PC-3 (cell line): ENCODE measurements at regions not wholly inside any gene's neighbourhood (a gene's known extent, or its start where the extent isn't known, plus 50 kb on each side); places are given as distances from the start of the nearest gene placed in this dataset.

Source experiments
- ATAC-seq: fragments of 200-7000 bp; cut with Tn5 transposase; 2 replicates; pipeline ENCODE4 v1.9.1; 2020; ENCODE audit warnings: mild to moderate bottlenecking, moderate library complexity
- BruUV-seq: library from RNA; stranded (reverse); fragments of 400-500 nt; replicated peaks from 2 replicates; lab custom pipeline; 2021; lab: Mats Ljungman, UMichigan
- CTCF ChIA-PET: fragments of 300-600 bp; sonication (Branson Sonifier 250); formaldehyde crosslinking; loops from one replicate; lab custom pipeline; 2022; ENCODE audit warnings: antibody characterized with exemption; lab: Charles Lee
- POLR2A ChIA-PET: fragments of 300-600 bp; sonication (Branson Sonifier 250); formaldehyde crosslinking; loops from one replicate; lab custom pipeline; 2022; ENCODE audit warnings: antibody characterized with exemption; ENCODE audit not compliant: unreplicated experiment; lab: Charles Lee
- DNase-seq: peaks from one replicate; pipeline ENCODE4 v3.0.0-alpha.2; 2015
- H2AFZ ChIP-seq: fragments of 300-600 bp; sonication (generic); 2 replicates; pipeline ENCODE4 v1.6.0; 2016; ENCODE audit warnings: antibody characterized with exemption, low read length
- H3F3A ChIP-seq: fragments of 300-600 bp; sonication (generic); one replicate; pipeline ENCODE4 v1.6.0; 2017; ENCODE audit warnings: antibody characterized with exemption, low read length, control low read depth, mild to moderate bottlenecking; ENCODE audit not compliant: unreplicated experiment
- H3K27ac ChIP-seq: fragments of 300-600 bp; sonication (generic); 2 replicates; pipeline ENCODE4 v1.5.1; 2016; ENCODE audit warnings: mild to moderate bottlenecking, low read length
- H3K27me3 ChIP-seq: fragments of 300-600 bp; sonication (generic); 2 replicates; pipeline ENCODE4 v1.6.1; 2016; ENCODE audit warnings: low read length, mixed read lengths
- H3K36me3 ChIP-seq: fragments of 300-600 bp; sonication (generic); 2 replicates; pipeline ENCODE4 v1.6.1; 2016; ENCODE audit warnings: low read depth, mixed run types, low read length, mixed read lengths
- H3K4me1 ChIP-seq: fragments of 300-600 bp; sonication (generic); 2 replicates; pipeline ENCODE4 v1.5.1; 2016; ENCODE audit warnings: low read length; ENCODE audit not compliant: insufficient read depth
- H3K4me2 ChIP-seq: fragments of 300-600 bp; sonication (generic); 2 replicates; pipeline ENCODE4 v1.6.0; 2016; ENCODE audit warnings: low read length
- H3K4me3 ChIP-seq: fragments of 300-600 bp; sonication (generic); 2 replicates; pipeline ENCODE4 v1.5.1; 2016; ENCODE audit warnings: mild to moderate bottlenecking, low read length, mixed read lengths
- H3K79me2 ChIP-seq: fragments of 300-600 bp; sonication (generic); 2 replicates; pipeline ENCODE4 v1.6.1; 2017; ENCODE audit warnings: low read length, mixed read lengths
- H3K9ac ChIP-seq: fragments of 300-600 bp; sonication (generic); 2 replicates; pipeline ENCODE4 v1.6.0; 2016; ENCODE audit warnings: mild to moderate bottlenecking, low read length
- H3K9me2 ChIP-seq: fragments of 300-600 bp; sonication (generic); replicated peaks from 2 replicates; pipeline ENCODE4 v1.6.1; 2016; ENCODE audit warnings: mixed run types, low read length, mixed read lengths
- H3K9me3 ChIP-seq: fragments of 300-600 bp; sonication (generic); 2 replicates; pipeline ENCODE4 v1.6.1; 2016; ENCODE audit warnings: low read length, mixed read lengths
- H4K20me1 ChIP-seq: fragments of 300-600 bp; sonication (generic); 2 replicates; pipeline ENCODE4 v1.6.1; 2016; ENCODE audit warnings: low read length, mixed read lengths
- EZH2 ChIP-seq: fragments of 300-600 bp; sonication (generic); IDR thresholded peaks from one replicate; pipeline ENCODE4 v1.6.1; 2017; ENCODE audit warnings: antibody characterized with exemption, mild to moderate bottlenecking, low read length; ENCODE audit not compliant: unreplicated experiment
- EZH2phosphoT487 ChIP-seq: fragments of 300-600 bp; sonication (generic); IDR thresholded peaks from 2 replicates; pipeline ENCODE4 v1.6.1; 2018; ENCODE audit warnings: mild to moderate bottlenecking, antibody characterized with exemption, low read length, borderline replicate concordance
- intact Hi-C: fragments of 100-400 bp; cut with micrococcal nuclease; formaldehyde crosslinking; loops from 2 replicates; pipeline ENCODE4 v1.9.0; 2023
- TF ChIP-seq, protein P1 (sequence below): fragments of 300-600 bp; sonication (generic); conservative IDR thresholded peaks from 2 replicates; pipeline ENCODE4 v1.5.1; 2017; ENCODE audit warnings: antibody characterized with exemption, low read depth, mild to moderate bottlenecking, low read length

DNA sequence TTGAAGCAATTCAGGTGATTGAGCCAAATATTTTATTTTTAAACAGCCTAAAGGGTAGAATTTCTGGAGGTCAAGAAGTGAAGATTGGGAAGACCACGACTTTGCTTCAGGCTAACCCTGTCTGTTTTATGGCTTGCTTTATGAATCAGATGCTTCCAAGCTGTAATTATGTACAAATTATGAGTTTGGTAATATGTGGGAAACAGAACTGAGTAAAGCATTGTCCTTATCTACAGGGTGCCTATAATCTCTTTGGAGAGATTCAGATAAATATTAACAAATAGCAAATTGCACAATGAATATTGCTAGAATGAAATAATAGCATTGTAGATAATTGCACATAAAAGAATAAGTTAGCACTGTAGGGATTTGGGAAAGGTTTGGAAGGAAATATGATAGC is 539.4 kb upstream of the CDH2 start:
- TF ChIP-seq EZH2phosphoT487, result no peak
- TF ChIP-seq, protein P1, sequence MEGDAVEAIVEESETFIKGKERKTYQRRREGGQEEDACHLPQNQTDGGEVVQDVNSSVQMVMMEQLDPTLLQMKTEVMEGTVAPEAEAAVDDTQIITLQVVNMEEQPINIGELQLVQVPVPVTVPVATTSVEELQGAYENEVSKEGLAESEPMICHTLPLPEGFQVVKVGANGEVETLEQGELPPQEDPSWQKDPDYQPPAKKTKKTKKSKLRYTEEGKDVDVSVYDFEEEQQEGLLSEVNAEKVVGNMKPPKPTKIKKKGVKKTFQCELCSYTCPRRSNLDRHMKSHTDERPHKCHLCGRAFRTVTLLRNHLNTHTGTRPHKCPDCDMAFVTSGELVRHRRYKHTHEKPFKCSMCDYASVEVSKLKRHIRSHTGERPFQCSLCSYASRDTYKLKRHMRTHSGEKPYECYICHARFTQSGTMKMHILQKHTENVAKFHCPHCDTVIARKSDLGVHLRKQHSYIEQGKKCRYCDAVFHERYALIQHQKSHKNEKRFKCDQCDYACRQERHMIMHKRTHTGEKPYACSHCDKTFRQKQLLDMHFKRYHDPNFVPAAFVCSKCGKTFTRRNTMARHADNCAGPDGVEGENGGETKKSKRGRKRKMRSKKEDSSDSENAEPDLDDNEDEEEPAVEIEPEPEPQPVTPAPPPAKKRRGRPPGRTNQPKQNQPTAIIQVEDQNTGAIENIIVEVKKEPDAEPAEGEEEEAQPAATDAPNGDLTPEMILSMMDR, result no peak
- TF ChIP-seq EZH2, result no peak
- Histone ChIP-seq H3K9me2 (no peaks in the 10 kb centered on the region), H3K9ac (no peak overlapping the region), H3K4me3 (no peak overlapping the region), H3F3A (no peaks in the 10 kb centered on the region), H3K4me2 (no peak overlapping the region), H3K27me3 (no peaks in the 10 kb centered on the region), H4K20me1 (no peaks in the 10 kb centered on the region), H3K79me2 (no peaks in the 10 kb centered on the region), H3K36me3 (no peaks in the 10 kb centered on the region), H3K9me3 (no peaks in the 10 kb centered on the region), H3K27ac (no peak overlapping the region), H3K4me1 (no peaks in the 10 kb centered on the region), H2AFZ (no peak overlapping the region)
- DNase-seq (peak; percentile 24), ATAC-seq (peak; percentile 51; the same call in 1 of the 2 replicates)
- BruUV-seq, result no TSS peak
- ChIA-PET CTCF (interaction anchor here (0.7 kb wide), 1 partner anchor 10 kb away, joined by 4 read pairs; no protein-coding TSS in a partner anchor), POLR2A (no interaction called here)
- intact Hi-C loops, result no loop called here

- no peaks in the 10 kb centered on the region for H3K4me1 ChIP-seq
- intact Hi-C loops, result no loop called here
- no peaks in the 10 kb centered on the region for H3K27me3 ChIP-seq
- ChIA-PET POLR2A (no interaction called here), CTCF (no interaction called here)
- no peaks in the 10 kb centered on the region for H4K20me1 ChIP-seq
- no peaks in the 10 kb centered on the region for H3K36me3 ChIP-seq
- H3K9ac ChIP-seq, result no peak overlapping the region
- ATAC-seq (no peak), DNase-seq (no peak)
- no TSS peak for BruUV-seq
- H2AFZ ChIP-seq, result no peak overlapping the region
- no peaks in the 10 kb centered on the region for H3K9me3 ChIP-seq
- H3K27ac ChIP-seq, result no peak overlapping the region
- TF ChIP-seq EZH2, result no peak
- TF ChIP-seq, protein P1, result no peak
- H3K9me2 ChIP-seq, result no peaks in the 10 kb centered on the region
- no peaks in the 10 kb centered on the region for H3K79me2 ChIP-seq
- no peak overlapping the region for H3K4me3 ChIP-seq
- H3K4me2 ChIP-seq, result no peak overlapping the region
- no peaks in the 10 kb centered on the region for H3F3A ChIP-seq
These were observed 538.3 kb upstream of the CDH2 start for GRCh38 chr18:28715206-28715605.

- no peaks in the 10 kb centered on the region for H3K9me2 ChIP-seq
- no peaks in the 10 kb centered on the region for H3K9me3 ChIP-seq
- H3F3A ChIP-seq, result no peaks in the 10 kb centered on the region
- H3K27me3 ChIP-seq, result no peaks in the 10 kb centered on the region
- ATAC-seq, result no peak
- intact Hi-C loops, result no loop called here
- no peak overlapping the region for H2AFZ ChIP-seq
- DNase-seq, result no peak
- H3K4me2 ChIP-seq, result no peak overlapping the region
- no peak overlapping the region for H3K27ac ChIP-seq
- H3K4me1 ChIP-seq, result no peaks in the 10 kb centered on the region
- TF ChIP-seq EZH2phosphoT487, result no peak
- TF ChIP-seq, protein P1, result no peak
- no peak for TF ChIP-seq EZH2
- CTCF ChIA-PET, result no interaction called here
- POLR2A ChIA-PET, result no interaction called here
- no peaks in the 10 kb centered on the region for H4K20me1 ChIP-seq
- BruUV-seq, result no TSS peak
- H3K9ac ChIP-seq, result no peak overlapping the region
- H3K36me3 ChIP-seq, result no peaks in the 10 kb centered on the region
- H3K4me3 ChIP-seq, result no peak overlapping the region
- no peaks in the 10 kb centered on the region for H3K79me2 ChIP-seq
These were observed 537.6 kb upstream of the CDH2 start for GRCh38 chr18:28714498-28714897.
